ENCODE measurements at regions not wholly inside any gene's neighbourhood (a gene's known extent, or its start where the extent isn't known, plus 50 kb on each side); places are given as distances from the start of the nearest gene placed in this dataset.

- TF ChIP-seq BACH2 (CRISPR knock-in tag; IDR thresholded peaks at IDR 0.05; ENCODE audit: borderline replicate concordance): no peak
- no peak for TF ChIP-seq RARB (CRISPR knock-in tag; IDR thresholded peaks at IDR 0.05)
- no peak for TF ChIP-seq POU6F1 (CRISPR knock-in tag; IDR thresholded peaks at IDR 0.05; ENCODE audit: borderline replicate concordance, low read depth)
- TF ChIP-seq ZNF565 (CRISPR knock-in tag; conservative IDR thresholded peaks at IDR 0.05; ENCODE audit: low read depth): no peak
- no peak for TF ChIP-seq ZC3H10 (CRISPR knock-in tag; IDR thresholded peaks at IDR 0.05)
- no peak for TF ChIP-seq SNAI2 (CRISPR knock-in tag; IDR thresholded peaks at IDR 0.05)
- TF ChIP-seq CREB5 (CRISPR knock-in tag; IDR thresholded peaks at IDR 0.05; ENCODE audit: low read depth): no peak
- no peak for TF ChIP-seq TOX (CRISPR knock-in tag; IDR thresholded peaks at IDR 0.05; ENCODE audit: borderline replicate concordance)
- TF ChIP-seq PATZ1 (CRISPR knock-in tag; IDR thresholded peaks at IDR 0.05; ENCODE audit: borderline replicate concordance): no peak
Measured at GRCh38 chr1:113207457-113207856, 134.5 kb downstream of the LRIG2 start.

All from SK-N-SH treated with all-trans-retinoic acid at 6 μM for 48 hours (cell line).